ENCODE measurements at regions not wholly inside any gene's neighbourhood (a gene's known extent, or its start where the extent isn't known, plus 50 kb on each side); places are given as distances from the start of the nearest gene placed in this dataset.
"Not testable (repeated sequence)": the region's sequence is repeated elsewhere in the genome, so short reads cannot be mapped to it uniquely, and the experiment has no call there.

GRCh38 chr3:95813244-95813643 is 1001.1 kb upstream of the EPHA6 start:
- no peak for TF ChIP-seq CTCF (IDR thresholded peaks at IDR 0.05; ENCODE audit: unreplicated experiment)
- Mint-ChIP-seq H3K4me3 (ENCODE audit: low read depth) (no peak overlapping the region), H3K9me3 (ENCODE audit: low read depth) (no peaks in the 10 kb centered on the region), H3K4me1 (ENCODE audit: low read depth) (peaks cover 15% of the 10 kb centered on the region), H3K27me3 (no peaks in the 10 kb centered on the region), H3K36me3 (ENCODE audit: insufficient read depth) (no peaks in the 10 kb centered on the region), H3K27ac (no peak overlapping the region)
- no peak for DNase-seq (ENCODE audit: low spot score, unreplicated experiment)

GRCh38 chr3:95815828-95816227 is 998.6 kb upstream of the EPHA6 start:
- H3K4me3 Mint-ChIP-seq (ENCODE audit: low read depth): no peak overlapping the region
- no peak for TF ChIP-seq CTCF (IDR thresholded peaks at IDR 0.05; ENCODE audit: unreplicated experiment)
- H3K27me3 Mint-ChIP-seq: no peaks in the 10 kb centered on the region
- H3K27ac Mint-ChIP-seq: no peak overlapping the region
- no peaks in the 10 kb centered on the region for H3K36me3 Mint-ChIP-seq (ENCODE audit: insufficient read depth)
- H3K4me1 Mint-ChIP-seq (ENCODE audit: low read depth): peaks cover 12% of the 10 kb centered on the region
- H3K9me3 Mint-ChIP-seq (ENCODE audit: low read depth): no peaks in the 10 kb centered on the region
- no peak for DNase-seq (ENCODE audit: low spot score, unreplicated experiment)

- Mint-ChIP-seq H3K36me3 (ENCODE audit: insufficient read depth) (no peaks in the 10 kb centered on the region), H3K4me1 (ENCODE audit: low read depth) (no peaks in the 10 kb centered on the region), H3K9me3 (ENCODE audit: low read depth) (peaks cover 3% of the 10 kb centered on the region), H3K4me3 (ENCODE audit: low read depth) (no peak overlapping the region), H3K27ac (no peak overlapping the region), H3K27me3 (no peaks in the 10 kb centered on the region)
- no peak for TF ChIP-seq CTCF (IDR thresholded peaks at IDR 0.05; ENCODE audit: unreplicated experiment)
- no peak for DNase-seq (ENCODE audit: low spot score, unreplicated experiment)
These were observed 988.0 kb upstream of the EPHA6 start for GRCh38 chr3:95826419-95826818.

- H3K4me3 Mint-ChIP-seq (ENCODE audit: low read depth): no peak overlapping the region
- no peaks in the 10 kb centered on the region for H3K4me1 Mint-ChIP-seq (ENCODE audit: low read depth)
- TF ChIP-seq CTCF (IDR thresholded peaks at IDR 0.05; ENCODE audit: unreplicated experiment): no peak
- no peaks in the 10 kb centered on the region for H3K27me3 Mint-ChIP-seq
- no peak overlapping the region for H3K27ac Mint-ChIP-seq
- no peak for DNase-seq (ENCODE audit: low spot score, unreplicated experiment)
- H3K36me3 Mint-ChIP-seq (ENCODE audit: insufficient read depth): no peaks in the 10 kb centered on the region
- H3K9me3 Mint-ChIP-seq (ENCODE audit: low read depth): peaks cover 10% of the 10 kb centered on the region
These were observed 982.2 kb upstream of the EPHA6 start for GRCh38 chr3:95832146-95832545.

GRCh38 chr3:95860628-95861027 is 953.8 kb upstream of the EPHA6 start:
- not testable (repeated sequence) for H3K27ac Mint-ChIP-seq; H3K4me1 Mint-ChIP-seq (ENCODE audit: low read depth); H3K4me3 Mint-ChIP-seq (ENCODE audit: low read depth); H3K36me3 Mint-ChIP-seq (ENCODE audit: insufficient read depth); H3K27me3 Mint-ChIP-seq; DNase-seq (ENCODE audit: low spot score, unreplicated experiment)
- H3K9me3 Mint-ChIP-seq (ENCODE audit: low read depth): peaks cover 29% of the 10 kb centered on the region

- Mint-ChIP-seq H3K36me3 (ENCODE audit: insufficient read depth) (no peaks in the 10 kb centered on the region), H3K27me3 (no peaks in the 10 kb centered on the region), H3K4me3 (ENCODE audit: low read depth) (no peak overlapping the region), H3K4me1 (ENCODE audit: low read depth) (peaks cover 3% of the 10 kb centered on the region), H3K9me3 (ENCODE audit: low read depth) (peaks cover 8% of the 10 kb centered on the region), H3K27ac (no peak overlapping the region)
- DNase-seq (ENCODE audit: low spot score, unreplicated experiment): no peak
- TF ChIP-seq CTCF (IDR thresholded peaks at IDR 0.05; ENCODE audit: unreplicated experiment): no peak
These were observed 930.6 kb upstream of the EPHA6 start for GRCh38 chr3:95883801-95884200.

Data from progenitor cell of endocrine pancreas (in vitro differentiated cells).